ENCODE measurements at regions not wholly inside any gene's neighbourhood (a gene's known extent, or its start where the extent isn't known, plus 50 kb on each side); places are given as distances from the start of the nearest gene placed in this dataset.

- H3K9ac ChIP-seq (ENCODE audit: low read depth, low read length, poor library complexity, severe bottlenecking): no peak overlapping the region
- H3K36me3 ChIP-seq (ENCODE audit: insufficient read depth, low read length): no peaks in the 10 kb centered on the region
- no peaks in the 10 kb centered on the region for H3K9me3 ChIP-seq (ENCODE audit: insufficient read depth, low read depth, low read length)
- no peak overlapping the region for H3K4me3 ChIP-seq (ENCODE audit: low read length, poor library complexity, severe bottlenecking)
- H3K27me3 ChIP-seq (ENCODE audit: insufficient read depth, low read length, poor library complexity, severe bottlenecking): no peaks in the 10 kb centered on the region
- no peaks in the 10 kb centered on the region for H3K4me1 ChIP-seq (ENCODE audit: insufficient read depth, low read length, poor library complexity, severe bottlenecking)
- no peaks in the 10 kb centered on the region for H3F3A ChIP-seq (ENCODE audit: low read depth)
- H2AFZ ChIP-seq (ENCODE audit: low read length): no peak overlapping the region
- no peaks in the 10 kb centered on the region for H3K9me2 ChIP-seq (replicated peaks; ENCODE audit: low read depth, low read length)
- no peak for TF ChIP-seq CTCF (conservative IDR thresholded peaks at IDR 0.05; ENCODE audit: low read length)
- no peak overlapping the region for H3K4me2 ChIP-seq (ENCODE audit: low read depth, low read length, poor library complexity, severe bottlenecking)
- H3K79me2 ChIP-seq (ENCODE audit: insufficient read depth, low read length): no peaks in the 10 kb centered on the region
- no peaks in the 10 kb centered on the region for H4K20me1 ChIP-seq (ENCODE audit: insufficient read depth, low read length, poor library complexity, severe bottlenecking)
These were observed 200.3 kb upstream of the FOXD3 start for GRCh38 chr1:63122079-63122478.

GRCh38 chr1:63124666-63125191, 197.6 kb upstream of the FOXD3 start:
- Histone ChIP-seq H3F3A (ENCODE audit: low read depth) (no peaks in the 10 kb centered on the region), H3K4me3 (ENCODE audit: low read length, poor library complexity, severe bottlenecking) (no peak overlapping the region), H3K9me3 (ENCODE audit: insufficient read depth, low read depth, low read length) (no peaks in the 10 kb centered on the region), H2AFZ (ENCODE audit: low read length) (no peak overlapping the region), H3K9ac (ENCODE audit: low read depth, low read length, poor library complexity, severe bottlenecking) (no peak overlapping the region), H3K4me2 (ENCODE audit: low read depth, low read length, poor library complexity, severe bottlenecking) (peak overlapping the region; percentile 12), H3K27me3 (ENCODE audit: insufficient read depth, low read length, poor library complexity, severe bottlenecking) (no peaks in the 10 kb centered on the region), H3K4me1 (ENCODE audit: insufficient read depth, low read length, poor library complexity, severe bottlenecking) (no peaks in the 10 kb centered on the region), H3K79me2 (ENCODE audit: insufficient read depth, low read length) (no peaks in the 10 kb centered on the region), H4K20me1 (ENCODE audit: insufficient read depth, low read length, poor library complexity, severe bottlenecking) (no peaks in the 10 kb centered on the region), H3K36me3 (ENCODE audit: insufficient read depth, low read length) (no peaks in the 10 kb centered on the region), H3K9me2 (replicated peaks; ENCODE audit: low read depth, low read length) (no peaks in the 10 kb centered on the region)
- no peak for TF ChIP-seq EZH2phosphoT487 (IDR thresholded peaks at IDR 0.05; ENCODE audit: borderline replicate concordance)

DNA sequence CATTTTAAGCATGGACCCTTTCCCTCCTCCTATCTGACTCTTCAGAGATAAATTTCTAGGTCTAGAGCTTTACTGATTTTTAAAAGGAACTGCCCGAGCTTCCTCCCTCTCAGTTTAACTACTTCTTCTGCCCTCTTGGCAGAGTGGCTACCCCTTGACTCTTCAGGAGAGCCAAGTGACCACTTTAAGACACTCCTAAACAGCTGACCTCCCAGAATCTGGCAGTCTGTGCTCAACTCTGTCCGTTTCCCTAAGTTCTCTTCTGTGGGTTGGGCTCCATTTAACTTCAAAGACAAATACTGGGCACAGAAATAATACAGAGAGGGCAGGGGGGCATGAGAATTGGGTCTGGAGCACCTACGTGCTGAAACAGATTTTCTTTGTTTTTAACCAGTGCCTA, 196.3 kb upstream of the FOXD3 start:
- no peak for TF ChIP-seq EZH2phosphoT487 (IDR thresholded peaks at IDR 0.05; ENCODE audit: borderline replicate concordance)
- TF ChIP-seq CTCF (conservative IDR thresholded peaks at IDR 0.05; ENCODE audit: low read length): no peak
- H3F3A ChIP-seq (ENCODE audit: low read depth): no peaks in the 10 kb centered on the region
- H3K4me2 ChIP-seq (ENCODE audit: low read depth, low read length, poor library complexity, severe bottlenecking): no peak overlapping the region
- H2AFZ ChIP-seq (ENCODE audit: low read length): no peak overlapping the region
- H3K4me1 ChIP-seq (ENCODE audit: insufficient read depth, low read length, poor library complexity, severe bottlenecking): no peaks in the 10 kb centered on the region
- no peaks in the 10 kb centered on the region for H3K9me2 ChIP-seq (replicated peaks; ENCODE audit: low read depth, low read length)
- H3K9me3 ChIP-seq (ENCODE audit: insufficient read depth, low read depth, low read length): no peaks in the 10 kb centered on the region
- no peak overlapping the region for H3K9ac ChIP-seq (ENCODE audit: low read depth, low read length, poor library complexity, severe bottlenecking)
- H3K79me2 ChIP-seq (ENCODE audit: insufficient read depth, low read length): no peaks in the 10 kb centered on the region
- H4K20me1 ChIP-seq (ENCODE audit: insufficient read depth, low read length, poor library complexity, severe bottlenecking): no peaks in the 10 kb centered on the region
- H3K27me3 ChIP-seq (ENCODE audit: insufficient read depth, low read length, poor library complexity, severe bottlenecking): no peaks in the 10 kb centered on the region
- no peak overlapping the region for H3K4me3 ChIP-seq (ENCODE audit: low read length, poor library complexity, severe bottlenecking)
- H3K36me3 ChIP-seq (ENCODE audit: insufficient read depth, low read length): no peaks in the 10 kb centered on the region

GRCh38 chr1:63127376-63127775, 195.0 kb upstream of the FOXD3 start:
- no peak overlapping the region for H3K4me2 ChIP-seq (ENCODE audit: low read depth, low read length, poor library complexity, severe bottlenecking)
- H3F3A ChIP-seq (ENCODE audit: low read depth): no peaks in the 10 kb centered on the region
- no peaks in the 10 kb centered on the region for H3K79me2 ChIP-seq (ENCODE audit: insufficient read depth, low read length)
- no peaks in the 10 kb centered on the region for H4K20me1 ChIP-seq (ENCODE audit: insufficient read depth, low read length, poor library complexity, severe bottlenecking)
- no peaks in the 10 kb centered on the region for H3K9me2 ChIP-seq (replicated peaks; ENCODE audit: low read depth, low read length)
- no peaks in the 10 kb centered on the region for H3K36me3 ChIP-seq (ENCODE audit: insufficient read depth, low read length)
- TF ChIP-seq CTCF (conservative IDR thresholded peaks at IDR 0.05; ENCODE audit: low read length) (no peak), EZH2phosphoT487 (IDR thresholded peaks at IDR 0.05; ENCODE audit: borderline replicate concordance) (no peak)
- H3K27me3 ChIP-seq (ENCODE audit: insufficient read depth, low read length, poor library complexity, severe bottlenecking): no peaks in the 10 kb centered on the region
- H2AFZ ChIP-seq (ENCODE audit: low read length): no peak overlapping the region
- H3K9ac ChIP-seq (ENCODE audit: low read depth, low read length, poor library complexity, severe bottlenecking): no peak overlapping the region
- no peak overlapping the region for H3K4me3 ChIP-seq (ENCODE audit: low read length, poor library complexity, severe bottlenecking)
- no peaks in the 10 kb centered on the region for H3K4me1 ChIP-seq (ENCODE audit: insufficient read depth, low read length, poor library complexity, severe bottlenecking)
- H3K9me3 ChIP-seq (ENCODE audit: insufficient read depth, low read depth, low read length): no peaks in the 10 kb centered on the region
